Liver (tissue), 8 donors: ENCODE measurements at regions not wholly inside any gene's neighbourhood (a gene's known extent, or its start where the extent isn't known, plus 50 kb on each side); places are given as distances from the start of the nearest gene placed in this dataset.

Experiments used
- DNase-seq: peaks from one replicate; pipeline ENCODE4 v3.0.0-alpha.2; 2017; ENCODE audit warnings: low spot score
- H3K27ac ChIP-seq, 2 donors: one replicate each; pipeline ENCODE4 v1.7.0; 2013; ENCODE audit warnings: inconsistent platforms in 2 of 2, low read length in 2 of 2, control low read depth in 1 of 2, low read depth in 1 of 2, mild to moderate bottlenecking in 1 of 2
- H3K27me3 ChIP-seq, 4 donors: one replicate each; pipeline versions ENCODE4 v1.6.1 to v1.7.0; 2013; ENCODE audit warnings: low read length in 3 of 4, inconsistent platforms in 1 of 4, mild to moderate bottlenecking in 1 of 4, moderate library complexity in 1 of 4; ENCODE audit not compliant: control insufficient read depth in 4 of 4, insufficient read depth in 4 of 4
- H3K36me3 ChIP-seq, 4 donors: one replicate each; pipeline versions ENCODE4 v1.6.1 to v1.7.0; 2013; ENCODE audit warnings: low read length in 3 of 4, mild to moderate bottlenecking in 3 of 4, low read depth in 1 of 4, moderate library complexity in 1 of 4; ENCODE audit not compliant: control insufficient read depth in 4 of 4, insufficient read depth in 3 of 4
- H3K4me1 ChIP-seq, 4 donors: one replicate each; pipeline versions ENCODE4 v1.6.1 to v1.7.0; 2013; ENCODE audit warnings: low read length in 3 of 4, mild to moderate bottlenecking in 3 of 4, moderate library complexity in 1 of 4; ENCODE audit not compliant: control insufficient read depth in 4 of 4, insufficient read depth in 4 of 4
- H3K4me3 ChIP-seq, 3 donors: one replicate each; pipeline versions ENCODE4 v1.6.1 to v1.7.0; 2013; ENCODE audit warnings: low read length in 3 of 3, control low read depth in 1 of 3, low read depth in 1 of 3, mild to moderate bottlenecking in 1 of 3
- H3K9ac ChIP-seq, 2 donors: one replicate each; pipeline ENCODE4 v1.7.0; 2013; ENCODE audit warnings: low read length in 2 of 2, mild to moderate bottlenecking in 2 of 2, moderate library complexity in 2 of 2, control low read depth in 1 of 2, low read depth in 1 of 2
- H3K9me3 ChIP-seq, 4 donors: one replicate each; pipeline versions ENCODE4 v1.6.1 to v1.7.0; 2013; ENCODE audit warnings: low read length in 3 of 4; ENCODE audit not compliant: control insufficient read depth in 4 of 4
- EGR1 ChIP-seq, 2 donors: IDR thresholded peaks; 2 replicates each; pipeline ENCODE4 v1.6.1; 2016 to 2018; ENCODE audit warnings: antibody characterized with exemption in 2 of 2, low read depth in 2 of 2
- FOXA1 ChIP-seq: IDR thresholded peaks from 2 replicates; pipeline ENCODE4 v1.6.1; 2016; ENCODE audit warnings: antibody characterized with exemption
- FOXA2 ChIP-seq: IDR thresholded peaks from 2 replicates; pipeline ENCODE4 v1.6.1; 2016; ENCODE audit warnings: antibody characterized with exemption
- HNF4A ChIP-seq, 2 donors: conservative IDR thresholded peaks; 2 replicates each; pipeline ENCODE4 v1.6.1; 2016; ENCODE audit warnings: antibody characterized with exemption in 2 of 2, mild to moderate bottlenecking in 2 of 2
- HNF4G ChIP-seq: IDR thresholded peaks from 2 replicates; pipeline ENCODE4 v1.6.1; 2016; ENCODE audit warnings: antibody characterized with exemption
- JUND ChIP-seq, 2 donors: IDR thresholded peaks; 2 replicates each; pipeline ENCODE4 v1.6.1; 2016; ENCODE audit warnings: antibody characterized with exemption in 2 of 2
- NR2F2 ChIP-seq: IDR thresholded peaks from 2 replicates; pipeline ENCODE4 v1.6.1; 2016; ENCODE audit warnings: antibody characterized with exemption
- RXRA ChIP-seq, 2 donors: IDR thresholded peaks; 2 replicates each; pipeline ENCODE4 v1.6.1; 2017 to 2018; ENCODE audit warnings: antibody characterized with exemption in 2 of 2, mild to moderate bottlenecking in 1 of 2
- SP1 ChIP-seq: IDR thresholded peaks from 2 replicates; pipeline ENCODE4 v1.6.1; 2018; ENCODE audit warnings: antibody characterized with exemption, mild to moderate bottlenecking
- TAF1 ChIP-seq: conservative IDR thresholded peaks from 2 replicates; pipeline ENCODE4 v1.6.1; 2016; ENCODE audit warnings: antibody characterized with exemption, mild to moderate bottlenecking
- YY1 ChIP-seq: IDR thresholded peaks from 2 replicates; pipeline ENCODE4 v1.6.1; 2016; ENCODE audit warnings: antibody characterized with exemption, mild to moderate bottlenecking
- WGBS: extraction: QIAGEN DNeasy Blood & Tissue Kit; methylation state at CpG from one replicate; pipeline ENCODE4 v1.1.7; 2013; 5-methylcytosine and 5-hydroxymethylcytosine counted together
- TF ChIP-seq, protein P1 (sequence below): IDR thresholded peaks from 2 replicates; pipeline ENCODE4 v1.6.1; 2016; ENCODE audit warnings: antibody characterized with exemption, mild to moderate bottlenecking
- TF ChIP-seq, protein P2 (sequence below): IDR thresholded peaks from 2 replicates; pipeline ENCODE4 v1.6.1; 2016; ENCODE audit warnings: antibody characterized with exemption
- TF ChIP-seq, protein P3 (sequence below): fragments of 150-350 bp; IDR thresholded peaks from 2 replicates; pipeline ENCODE4 v1.5.1; 2017; ENCODE audit warnings: improper control_type of control experiment, low read depth, low read length; ENCODE audit not compliant: missing input control
- TF ChIP-seq, protein P4 (sequence below): IDR thresholded peaks from 2 replicates; pipeline ENCODE4 v1.6.1; 2016; ENCODE audit warnings: antibody characterized with exemption
- TF ChIP-seq, protein P5 (sequence below): IDR thresholded peaks from 2 replicates; pipeline ENCODE4 v1.6.1; 2016; ENCODE audit warnings: antibody characterized with exemption
- donor health status: healthy.
- donor health status: healthy.
- donor health status: healthy.
- donor health status: healthy.
- donor health status: healthy.

DNA sequence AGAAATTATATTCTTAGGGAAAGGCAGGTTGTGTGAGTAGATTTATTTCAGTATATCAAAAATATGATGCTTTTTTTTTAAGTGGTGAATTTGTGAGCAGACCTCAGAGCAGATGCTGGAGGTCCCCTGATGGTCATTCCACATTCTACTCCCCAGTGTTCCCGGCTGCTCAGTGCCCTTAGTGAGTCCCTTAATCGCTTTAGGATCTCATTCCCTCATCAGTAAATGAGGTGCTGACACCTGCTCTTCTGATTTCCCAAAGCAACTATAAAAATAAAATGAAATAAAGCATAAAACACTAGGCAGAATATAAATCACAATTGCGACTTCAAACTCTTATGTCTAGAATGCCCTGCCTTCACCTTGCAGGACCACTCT is 216.2 kb upstream of the TNP1 start:
- H3K27ac ChIP-seq, result no peak overlapping the region
- no peak overlapping the region for H3K9ac ChIP-seq
- no peak overlapping the region for H3K4me3 ChIP-seq
- no peak for DNase-seq
- no peaks in the 10 kb centered on the region for H3K27me3 ChIP-seq
- TF ChIP-seq SP1, result no peak
- TF ChIP-seq, protein P1, sequence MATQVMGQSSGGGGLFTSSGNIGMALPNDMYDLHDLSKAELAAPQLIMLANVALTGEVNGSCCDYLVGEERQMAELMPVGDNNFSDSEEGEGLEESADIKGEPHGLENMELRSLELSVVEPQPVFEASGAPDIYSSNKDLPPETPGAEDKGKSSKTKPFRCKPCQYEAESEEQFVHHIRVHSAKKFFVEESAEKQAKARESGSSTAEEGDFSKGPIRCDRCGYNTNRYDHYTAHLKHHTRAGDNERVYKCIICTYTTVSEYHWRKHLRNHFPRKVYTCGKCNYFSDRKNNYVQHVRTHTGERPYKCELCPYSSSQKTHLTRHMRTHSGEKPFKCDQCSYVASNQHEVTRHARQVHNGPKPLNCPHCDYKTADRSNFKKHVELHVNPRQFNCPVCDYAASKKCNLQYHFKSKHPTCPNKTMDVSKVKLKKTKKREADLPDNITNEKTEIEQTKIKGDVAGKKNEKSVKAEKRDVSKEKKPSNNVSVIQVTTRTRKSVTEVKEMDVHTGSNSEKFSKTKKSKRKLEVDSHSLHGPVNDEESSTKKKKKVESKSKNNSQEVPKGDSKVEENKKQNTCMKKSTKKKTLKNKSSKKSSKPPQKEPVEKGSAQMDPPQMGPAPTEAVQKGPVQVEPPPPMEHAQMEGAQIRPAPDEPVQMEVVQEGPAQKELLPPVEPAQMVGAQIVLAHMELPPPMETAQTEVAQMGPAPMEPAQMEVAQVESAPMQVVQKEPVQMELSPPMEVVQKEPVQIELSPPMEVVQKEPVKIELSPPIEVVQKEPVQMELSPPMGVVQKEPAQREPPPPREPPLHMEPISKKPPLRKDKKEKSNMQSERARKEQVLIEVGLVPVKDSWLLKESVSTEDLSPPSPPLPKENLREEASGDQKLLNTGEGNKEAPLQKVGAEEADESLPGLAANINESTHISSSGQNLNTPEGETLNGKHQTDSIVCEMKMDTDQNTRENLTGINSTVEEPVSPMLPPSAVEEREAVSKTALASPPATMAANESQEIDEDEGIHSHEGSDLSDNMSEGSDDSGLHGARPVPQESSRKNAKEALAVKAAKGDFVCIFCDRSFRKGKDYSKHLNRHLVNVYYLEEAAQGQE, result no peak
- TF ChIP-seq TAF1, result no peak
- TF ChIP-seq RXRA (IDR thresholded peaks at IDR 0.05), result no peak
- TF ChIP-seq, protein P2, sequence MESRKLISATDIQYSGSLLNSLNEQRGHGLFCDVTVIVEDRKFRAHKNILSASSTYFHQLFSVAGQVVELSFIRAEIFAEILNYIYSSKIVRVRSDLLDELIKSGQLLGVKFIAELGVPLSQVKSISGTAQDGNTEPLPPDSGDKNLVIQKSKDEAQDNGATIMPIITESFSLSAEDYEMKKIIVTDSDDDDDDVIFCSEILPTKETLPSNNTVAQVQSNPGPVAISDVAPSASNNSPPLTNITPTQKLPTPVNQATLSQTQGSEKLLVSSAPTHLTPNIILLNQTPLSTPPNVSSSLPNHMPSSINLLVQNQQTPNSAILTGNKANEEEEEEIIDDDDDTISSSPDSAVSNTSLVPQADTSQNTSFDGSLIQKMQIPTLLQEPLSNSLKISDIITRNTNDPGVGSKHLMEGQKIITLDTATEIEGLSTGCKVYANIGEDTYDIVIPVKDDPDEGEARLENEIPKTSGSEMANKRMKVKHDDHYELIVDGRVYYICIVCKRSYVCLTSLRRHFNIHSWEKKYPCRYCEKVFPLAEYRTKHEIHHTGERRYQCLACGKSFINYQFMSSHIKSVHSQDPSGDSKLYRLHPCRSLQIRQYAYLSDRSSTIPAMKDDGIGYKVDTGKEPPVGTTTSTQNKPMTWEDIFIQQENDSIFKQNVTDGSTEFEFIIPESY, result no peak
- TF ChIP-seq HNF4A (conservative IDR thresholded peaks at IDR 0.05), result no peak
- TF ChIP-seq NR2F2, result no peak
- TF ChIP-seq HNF4G, result no peak
- TF ChIP-seq, protein P3, sequence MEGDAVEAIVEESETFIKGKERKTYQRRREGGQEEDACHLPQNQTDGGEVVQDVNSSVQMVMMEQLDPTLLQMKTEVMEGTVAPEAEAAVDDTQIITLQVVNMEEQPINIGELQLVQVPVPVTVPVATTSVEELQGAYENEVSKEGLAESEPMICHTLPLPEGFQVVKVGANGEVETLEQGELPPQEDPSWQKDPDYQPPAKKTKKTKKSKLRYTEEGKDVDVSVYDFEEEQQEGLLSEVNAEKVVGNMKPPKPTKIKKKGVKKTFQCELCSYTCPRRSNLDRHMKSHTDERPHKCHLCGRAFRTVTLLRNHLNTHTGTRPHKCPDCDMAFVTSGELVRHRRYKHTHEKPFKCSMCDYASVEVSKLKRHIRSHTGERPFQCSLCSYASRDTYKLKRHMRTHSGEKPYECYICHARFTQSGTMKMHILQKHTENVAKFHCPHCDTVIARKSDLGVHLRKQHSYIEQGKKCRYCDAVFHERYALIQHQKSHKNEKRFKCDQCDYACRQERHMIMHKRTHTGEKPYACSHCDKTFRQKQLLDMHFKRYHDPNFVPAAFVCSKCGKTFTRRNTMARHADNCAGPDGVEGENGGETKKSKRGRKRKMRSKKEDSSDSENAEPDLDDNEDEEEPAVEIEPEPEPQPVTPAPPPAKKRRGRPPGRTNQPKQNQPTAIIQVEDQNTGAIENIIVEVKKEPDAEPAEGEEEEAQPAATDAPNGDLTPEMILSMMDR, result no peak
- TF ChIP-seq FOXA2, result no peak
- TF ChIP-seq YY1, result no peak
- TF ChIP-seq FOXA1, result no peak
- TF ChIP-seq, protein P4, sequence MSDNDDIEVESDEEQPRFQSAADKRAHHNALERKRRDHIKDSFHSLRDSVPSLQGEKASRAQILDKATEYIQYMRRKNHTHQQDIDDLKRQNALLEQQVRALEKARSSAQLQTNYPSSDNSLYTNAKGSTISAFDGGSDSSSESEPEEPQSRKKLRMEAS, result no peak
- no peak for TF ChIP-seq EGR1 (IDR thresholded peaks at IDR 0.05; ENCODE audit: low read depth in 2 of 2)
- peaks cover 0 to 3% (median 0%) of the 10 kb centered on the region in 4 donors for H3K4me1 ChIP-seq
- 84% methylated on average over 3 of the region's 3 CpGs for WGBS
- no peaks in the 10 kb centered on the region for H3K9me3 ChIP-seq
- H3K36me3 ChIP-seq, result no peaks in the 10 kb centered on the region

DNA sequence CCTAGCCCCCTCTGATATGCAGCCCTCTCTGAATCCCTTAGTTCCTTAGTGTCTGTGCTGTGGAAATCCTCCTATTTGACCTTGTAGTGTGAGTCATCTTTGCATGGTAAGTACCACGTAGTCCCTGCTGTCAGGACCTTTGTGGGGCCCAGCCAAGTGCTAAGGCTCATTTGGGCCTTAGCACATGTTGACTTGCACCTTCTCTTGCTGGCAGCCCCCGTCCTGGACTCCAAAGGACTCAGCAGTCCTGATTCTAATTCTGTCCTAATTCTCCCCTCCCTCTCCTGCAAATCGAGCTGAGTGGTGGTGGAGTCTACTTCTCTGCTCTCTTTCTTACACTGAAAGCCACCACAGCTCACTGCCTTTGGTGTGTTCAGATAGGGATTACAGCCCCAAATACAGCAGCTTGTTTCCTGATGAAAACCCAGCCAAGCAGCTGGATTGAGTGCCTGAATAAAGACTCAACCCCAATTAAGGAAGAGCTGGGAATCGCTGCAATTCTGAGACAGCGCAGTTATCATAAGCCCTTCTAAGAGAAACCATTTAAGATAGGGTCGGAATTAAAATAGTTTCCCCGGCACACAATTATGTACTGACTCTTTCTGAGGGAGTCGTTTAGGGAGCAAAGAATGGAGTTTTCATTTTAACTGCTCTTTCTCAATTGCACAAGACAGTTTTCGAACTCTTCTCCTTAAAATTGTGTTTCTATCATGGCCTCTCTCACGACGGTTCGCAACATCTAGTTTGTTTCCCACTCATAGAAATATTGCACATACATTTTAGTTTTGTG is 215.6 kb upstream of the TNP1 start:
- H3K4me1 ChIP-seq, result peaks cover 0 to 3% (median 0%) of the 10 kb centered on the region in 4 donors
- peak overlapping the region; percentile 38 to 53 for H3K27ac ChIP-seq
- H3K27me3 ChIP-seq, result no peaks in the 10 kb centered on the region
- no peaks in the 10 kb centered on the region for H3K9me3 ChIP-seq
- H3K36me3 ChIP-seq, result no peaks in the 10 kb centered on the region
- TF ChIP-seq NR2F2, result peak; percentile 20
- TF ChIP-seq, protein P5, sequence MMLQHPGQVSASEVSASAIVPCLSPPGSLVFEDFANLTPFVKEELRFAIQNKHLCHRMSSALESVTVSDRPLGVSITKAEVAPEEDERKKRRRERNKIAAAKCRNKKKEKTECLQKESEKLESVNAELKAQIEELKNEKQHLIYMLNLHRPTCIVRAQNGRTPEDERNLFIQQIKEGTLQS, result no peak
- TF ChIP-seq RXRA (IDR thresholded peaks at IDR 0.05), result no peak
- TF ChIP-seq, protein P4, result no peak
- TF ChIP-seq TAF1, result no peak
- peak; percentile 41 to 64 for TF ChIP-seq JUND (IDR thresholded peaks at IDR 0.05)
- H3K9ac ChIP-seq, result no peak overlapping the region
- H3K4me3 ChIP-seq, result no peak overlapping the region
- DNase-seq, result no peak
- 76% methylated on average over 12 of the region's 12 CpGs for WGBS
